ENCODE measurements at regions not wholly inside any gene's neighbourhood (a gene's known extent, or its start where the extent isn't known, plus 50 kb on each side); places are given as distances from the start of the nearest gene placed in this dataset.

GRCh38 chr4:31183256-31183655 lies 463.1 kb downstream of the PCDH7 start:
- TF ChIP-seq CTCF (conservative IDR thresholded peaks at IDR 0.05; ENCODE audit: low read length) (no peak), EZH2phosphoT487 (IDR thresholded peaks at IDR 0.05; ENCODE audit: borderline replicate concordance, low read depth, low read length) (no peak)
